ENCODE measurements at regions not wholly inside any gene's neighbourhood (a gene's known extent, or its start where the extent isn't known, plus 50 kb on each side); places are given as distances from the start of the nearest gene placed in this dataset.

DNA sequence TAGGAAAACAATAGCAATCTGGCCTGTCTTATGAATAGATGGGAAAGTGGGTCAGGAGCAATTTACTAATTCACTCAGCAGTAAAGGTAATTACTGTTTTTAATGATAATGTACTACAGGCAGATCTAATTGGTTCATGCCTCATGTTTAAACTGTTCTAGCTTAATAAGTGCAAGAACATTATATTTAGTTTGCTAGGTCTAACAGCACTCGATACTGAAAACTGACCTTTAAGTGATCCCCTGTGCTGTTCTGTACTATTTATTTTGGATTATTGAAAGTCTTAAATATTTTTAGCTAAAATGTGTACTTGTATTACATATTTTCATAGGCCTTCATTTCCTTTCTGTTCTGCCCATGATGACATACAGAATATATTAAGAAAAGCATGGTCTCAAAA lies 998.0 kb upstream of the GJE1 start:
- Mint-ChIP-seq H3K36me3 (ENCODE audit: unreplicated experiment) (no peaks in the 10 kb centered on the region), H3K9me3 (ENCODE audit: unreplicated experiment) (peaks cover 2% of the 10 kb centered on the region), H3K27me3 (ENCODE audit: unreplicated experiment) (no peaks in the 10 kb centered on the region), H3K4me1 (ENCODE audit: low read depth, unreplicated experiment) (no peaks in the 10 kb centered on the region), H3K27ac (ENCODE audit: unreplicated experiment) (no peak overlapping the region), H3K4me3 (ENCODE audit: unreplicated experiment) (no peak overlapping the region)
- no peak for DNase-seq
- no peak for TF ChIP-seq CTCF (IDR thresholded peaks at IDR 0.05; ENCODE audit: partially characterized antibody, unreplicated experiment)

DNA sequence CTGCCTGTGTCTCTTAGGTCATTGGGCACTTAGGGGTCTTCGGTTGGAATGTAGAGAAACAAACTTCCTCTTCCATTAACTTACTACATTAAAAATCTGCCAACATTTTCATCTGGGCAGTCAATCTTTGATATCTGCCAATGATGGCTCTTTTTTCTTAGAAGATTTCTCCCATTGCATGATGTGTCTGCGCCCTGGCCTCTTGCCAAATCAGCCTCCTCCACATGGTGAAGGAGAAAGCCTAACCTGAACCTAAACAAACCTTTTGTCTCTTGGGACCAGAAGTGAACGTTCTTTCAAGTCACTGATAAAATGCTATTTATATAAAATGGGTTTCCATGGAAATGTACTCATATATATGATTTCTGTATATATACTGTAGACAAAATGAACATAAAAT lies 998.9 kb upstream of the GJE1 start:
- Mint-ChIP-seq H3K4me1 (ENCODE audit: low read depth, unreplicated experiment) (no peaks in the 10 kb centered on the region), H3K36me3 (ENCODE audit: unreplicated experiment) (no peaks in the 10 kb centered on the region), H3K27me3 (ENCODE audit: unreplicated experiment) (no peaks in the 10 kb centered on the region), H3K27ac (ENCODE audit: unreplicated experiment) (no peak overlapping the region), H3K9me3 (ENCODE audit: unreplicated experiment) (peaks cover 2% of the 10 kb centered on the region), H3K4me3 (ENCODE audit: unreplicated experiment) (no peak overlapping the region)
- no peak for TF ChIP-seq CTCF (IDR thresholded peaks at IDR 0.05; ENCODE audit: partially characterized antibody, unreplicated experiment)
- DNase-seq, result no peak

GRCh38 chr6:141133346-141133745 lies 999.4 kb upstream of the GJE1 start:
- H3K27me3 Mint-ChIP-seq (ENCODE audit: unreplicated experiment), result no peaks in the 10 kb centered on the region
- TF ChIP-seq CTCF (IDR thresholded peaks at IDR 0.05; ENCODE audit: partially characterized antibody, unreplicated experiment), result no peak
- H3K4me3 Mint-ChIP-seq (ENCODE audit: unreplicated experiment), result no peak overlapping the region
- no peaks in the 10 kb centered on the region for H3K36me3 Mint-ChIP-seq (ENCODE audit: unreplicated experiment)
- H3K9me3 Mint-ChIP-seq (ENCODE audit: unreplicated experiment), result peaks cover 2% of the 10 kb centered on the region
- no peak for DNase-seq
- no peak overlapping the region for H3K27ac Mint-ChIP-seq (ENCODE audit: unreplicated experiment)
- no peaks in the 10 kb centered on the region for H3K4me1 Mint-ChIP-seq (ENCODE audit: low read depth, unreplicated experiment)

- no peaks in the 10 kb centered on the region for H3K36me3 Mint-ChIP-seq (ENCODE audit: unreplicated experiment)
- H3K4me3 Mint-ChIP-seq (ENCODE audit: unreplicated experiment), result no peak overlapping the region
- peaks cover 2% of the 10 kb centered on the region for H3K9me3 Mint-ChIP-seq (ENCODE audit: unreplicated experiment)
- TF ChIP-seq CTCF (IDR thresholded peaks at IDR 0.05; ENCODE audit: partially characterized antibody, unreplicated experiment), result no peak
- no peak overlapping the region for H3K27ac Mint-ChIP-seq (ENCODE audit: unreplicated experiment)
- no peak for DNase-seq
- H3K4me1 Mint-ChIP-seq (ENCODE audit: low read depth, unreplicated experiment), result no peaks in the 10 kb centered on the region
- H3K27me3 Mint-ChIP-seq (ENCODE audit: unreplicated experiment), result no peaks in the 10 kb centered on the region
These were observed 1001.1 kb upstream of the GJE1 start for GRCh38 chr6:141131616-141132015.

GRCh38 chr6:141123497-141123896 lies 1009.2 kb upstream of the GJE1 start:
- no peaks in the 10 kb centered on the region for H3K36me3 Mint-ChIP-seq (ENCODE audit: unreplicated experiment)
- H3K27ac Mint-ChIP-seq (ENCODE audit: unreplicated experiment), result no peak overlapping the region
- no peaks in the 10 kb centered on the region for H3K9me3 Mint-ChIP-seq (ENCODE audit: unreplicated experiment)
- no peak for TF ChIP-seq CTCF (IDR thresholded peaks at IDR 0.05; ENCODE audit: partially characterized antibody, unreplicated experiment)
- DNase-seq, result no peak
- no peaks in the 10 kb centered on the region for H3K27me3 Mint-ChIP-seq (ENCODE audit: unreplicated experiment)
- H3K4me3 Mint-ChIP-seq (ENCODE audit: unreplicated experiment), result no peak overlapping the region
- no peaks in the 10 kb centered on the region for H3K4me1 Mint-ChIP-seq (ENCODE audit: low read depth, unreplicated experiment)

Measured in glutamatergic neuron (in vitro differentiated cells).